Fibroblast of lung (primary cell): ENCODE measurements at regions not wholly inside any gene's neighbourhood (a gene's known extent, or its start where the extent isn't known, plus 50 kb on each side); places are given as distances from the start of the nearest gene placed in this dataset.

ENCODE experiments used
- DNase-seq, 2 donors: peaks; one replicate each; pipeline versions ENCODE4 v3.0.0 to v3.0.0-alpha.2; 2010; ENCODE audit warnings: low read depth in 2 of 2
- H2AFZ ChIP-seq: 2 replicates; pipeline ENCODE4 v1.5.1; 2012; ENCODE audit warnings: low read length, control low read depth, inconsistent platforms
- H3K27ac ChIP-seq: 2 replicates; pipeline ENCODE4 v1.5.1; 2011; ENCODE audit warnings: low read length, control low read depth; ENCODE audit not compliant: insufficient read depth
- H3K27me3 ChIP-seq: 2 replicates; pipeline ENCODE4 v1.5.1; 2011; ENCODE audit warnings: mild to moderate bottlenecking, low read length; ENCODE audit not compliant: control insufficient read depth, insufficient read depth
- H3K36me3 ChIP-seq: 2 replicates; pipeline ENCODE4 v1.5.1; 2011; ENCODE audit warnings: low read length; ENCODE audit not compliant: control insufficient read depth, insufficient read depth
- H3K4me1 ChIP-seq: 2 replicates; pipeline ENCODE4 v1.5.1; 2011; ENCODE audit warnings: low read length; ENCODE audit not compliant: control insufficient read depth, insufficient read depth; ENCODE audit errors: extremely low read depth
- H3K4me2 ChIP-seq: 2 replicates; pipeline ENCODE4 v1.5.1; 2011; ENCODE audit warnings: low read length, control low read depth; ENCODE audit not compliant: insufficient read depth; ENCODE audit errors: extremely low read depth
- H3K4me3 ChIP-seq, 4 experiments: fragments of 200-600 bp in 1 of 4; sonication (generic) in 1 of 4; replicated peaks in 1 of 4; 2 replicates each; pipeline ENCODE4 v1.5.1; 2011 to 2016; ENCODE audit warnings: low read length in 4 of 4, low read depth in 3 of 4, mild to moderate bottlenecking in 3 of 4, control low read depth in 2 of 4, inconsistent platforms in 1 of 4, mixed read lengths in 1 of 4; ENCODE audit not compliant: insufficient read depth in 1 of 4; ENCODE audit errors: control extremely low read depth in 1 of 4
- H3K79me2 ChIP-seq: 2 replicates; pipeline ENCODE4 v1.5.1; 2012; ENCODE audit warnings: mild to moderate bottlenecking, low read length, inconsistent platforms; ENCODE audit not compliant: control insufficient read depth, insufficient read depth
- H3K9ac ChIP-seq: 2 replicates; pipeline ENCODE4 v1.5.1; 2011; ENCODE audit warnings: mild to moderate bottlenecking, low read length, control low read depth; ENCODE audit not compliant: insufficient read depth
- H3K9me3 ChIP-seq: 2 replicates; pipeline ENCODE4 v1.5.1; 2012; ENCODE audit warnings: low read depth, low read length; ENCODE audit not compliant: control insufficient read depth, insufficient read depth
- H4K20me1 ChIP-seq: 2 replicates; pipeline ENCODE4 v1.5.1; 2011; ENCODE audit warnings: low read length; ENCODE audit not compliant: control insufficient read depth, insufficient read depth; ENCODE audit errors: extremely low read depth
- EZH2 ChIP-seq: IDR thresholded peaks from 2 replicates; pipeline ENCODE4 v1.5.1; 2012; ENCODE audit warnings: low read length, control low read depth, mild to moderate bottlenecking; ENCODE audit errors: missing control alignments
- TF ChIP-seq, protein P1 (sequence below), 2 donors: IDR thresholded peaks in 1 of 2; conservative IDR thresholded peaks in 1 of 2; 1 replicate in 1 of 2; 2 replicates in 1 of 2; pipeline ENCODE4 v1.5.1; 2011 to 2012; ENCODE audit warnings: low read length in 2 of 2, control low read depth in 1 of 2, inconsistent platforms in 1 of 2, low read depth in 1 of 2, mild to moderate bottlenecking in 1 of 2

DNA sequence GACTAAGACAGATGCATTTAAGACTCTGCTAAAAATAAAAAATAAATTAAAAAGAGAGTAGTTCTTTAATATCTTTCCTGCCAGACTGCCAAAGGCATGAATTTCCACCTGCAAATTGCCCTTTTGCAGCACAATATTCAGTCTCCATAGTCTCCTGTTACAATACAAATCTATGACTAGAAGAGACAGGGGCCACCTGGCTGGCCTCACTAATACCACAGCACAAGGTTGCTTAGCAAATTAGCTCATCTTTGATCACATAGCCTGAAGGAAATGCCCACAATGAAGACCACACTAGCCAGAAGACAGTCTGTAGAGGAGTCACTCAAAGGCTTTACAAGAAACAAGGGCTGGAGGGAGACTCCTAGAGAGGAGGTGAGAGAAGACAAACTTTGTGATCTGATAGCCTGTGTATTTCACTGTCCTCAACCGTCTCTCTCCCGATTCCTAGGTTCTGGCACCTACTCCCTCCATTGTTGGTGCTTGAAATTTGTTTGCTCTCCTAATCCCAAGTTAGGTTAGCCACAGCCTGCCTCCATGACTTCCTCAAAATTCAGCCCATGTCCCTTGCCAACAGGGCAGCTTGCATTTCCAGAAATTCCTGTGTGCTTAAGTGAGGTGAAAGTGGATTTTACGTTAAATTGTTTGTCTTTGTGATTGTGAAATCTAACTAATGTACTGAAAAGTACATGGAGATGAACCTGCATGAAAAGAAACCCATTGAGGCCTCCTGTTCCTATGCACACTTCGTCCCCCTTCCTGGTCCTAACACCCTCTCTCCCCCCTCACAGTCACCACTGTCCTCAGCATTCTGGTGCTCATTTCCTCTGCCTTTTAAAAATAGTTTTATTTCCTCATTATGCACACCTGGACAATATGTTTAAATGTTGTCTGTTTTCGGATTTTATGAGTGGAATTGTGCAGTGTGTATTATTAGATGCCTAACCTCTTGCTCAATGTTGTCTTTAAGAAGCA is 88.7 kb upstream of the PLXNC1 start:
- Histone ChIP-seq H3K79me2 (no peaks in the 10 kb centered on the region), H3K4me3 (no peak overlapping the region), H4K20me1 (no peaks in the 10 kb centered on the region), H3K9ac (no peak overlapping the region), H3K4me1 (no peaks in the 10 kb centered on the region), H3K9me3 (no peaks in the 10 kb centered on the region), H3K27me3 (no peaks in the 10 kb centered on the region), H3K36me3 (no peaks in the 10 kb centered on the region), H3K4me2 (no peak overlapping the region), H2AFZ (no peak overlapping the region), H3K27ac (no peak overlapping the region)
- TF ChIP-seq EZH2, result no peak
- TF ChIP-seq, protein P1, sequence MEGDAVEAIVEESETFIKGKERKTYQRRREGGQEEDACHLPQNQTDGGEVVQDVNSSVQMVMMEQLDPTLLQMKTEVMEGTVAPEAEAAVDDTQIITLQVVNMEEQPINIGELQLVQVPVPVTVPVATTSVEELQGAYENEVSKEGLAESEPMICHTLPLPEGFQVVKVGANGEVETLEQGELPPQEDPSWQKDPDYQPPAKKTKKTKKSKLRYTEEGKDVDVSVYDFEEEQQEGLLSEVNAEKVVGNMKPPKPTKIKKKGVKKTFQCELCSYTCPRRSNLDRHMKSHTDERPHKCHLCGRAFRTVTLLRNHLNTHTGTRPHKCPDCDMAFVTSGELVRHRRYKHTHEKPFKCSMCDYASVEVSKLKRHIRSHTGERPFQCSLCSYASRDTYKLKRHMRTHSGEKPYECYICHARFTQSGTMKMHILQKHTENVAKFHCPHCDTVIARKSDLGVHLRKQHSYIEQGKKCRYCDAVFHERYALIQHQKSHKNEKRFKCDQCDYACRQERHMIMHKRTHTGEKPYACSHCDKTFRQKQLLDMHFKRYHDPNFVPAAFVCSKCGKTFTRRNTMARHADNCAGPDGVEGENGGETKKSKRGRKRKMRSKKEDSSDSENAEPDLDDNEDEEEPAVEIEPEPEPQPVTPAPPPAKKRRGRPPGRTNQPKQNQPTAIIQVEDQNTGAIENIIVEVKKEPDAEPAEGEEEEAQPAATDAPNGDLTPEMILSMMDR (conservative IDR thresholded peaks at IDR 0.05 in 1 of 2, IDR thresholded peaks at IDR 0.05 in 1 of 2; ENCODE audit: low read depth in 1 of 2, low read length in 2 of 2), result no peak
- DNase-seq, result no peak

DNA sequence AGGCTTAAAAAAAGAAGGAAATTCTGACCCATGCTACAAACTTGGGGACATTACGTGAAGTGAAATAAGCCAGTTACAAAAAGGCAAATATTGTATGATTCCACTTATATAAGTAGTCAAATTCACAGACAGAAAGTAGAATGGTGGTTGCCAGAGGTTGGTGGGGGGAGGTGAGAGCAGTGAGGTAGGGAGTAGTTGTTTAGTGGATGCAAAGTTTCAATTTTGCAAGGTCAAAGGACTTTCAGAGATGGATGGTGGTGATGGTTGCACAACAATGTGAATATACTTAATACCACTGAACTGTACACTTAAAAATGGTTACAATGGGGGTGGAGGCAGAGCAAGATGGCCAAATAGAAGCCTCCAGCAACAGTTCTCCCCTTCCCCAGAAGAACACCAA is 86.2 kb upstream of the PLXNC1 start:
- Histone ChIP-seq H3K79me2 (no peaks in the 10 kb centered on the region), H3K4me1 (no peaks in the 10 kb centered on the region), H3K9me3 (no peaks in the 10 kb centered on the region), H3K9ac (no peak overlapping the region), H3K27me3 (no peaks in the 10 kb centered on the region), H3K36me3 (no peaks in the 10 kb centered on the region), H2AFZ (no peak overlapping the region), H4K20me1 (no peaks in the 10 kb centered on the region), H3K27ac (no peak overlapping the region), H3K4me2 (no peak overlapping the region), H3K4me3 (no peak overlapping the region)
- no peak for DNase-seq
- TF ChIP-seq, protein P1 (conservative IDR thresholded peaks at IDR 0.05 in 1 of 2, IDR thresholded peaks at IDR 0.05 in 1 of 2; ENCODE audit: low read depth in 1 of 2, low read length in 2 of 2), result no peak
- TF ChIP-seq EZH2, result no peak

DNA sequence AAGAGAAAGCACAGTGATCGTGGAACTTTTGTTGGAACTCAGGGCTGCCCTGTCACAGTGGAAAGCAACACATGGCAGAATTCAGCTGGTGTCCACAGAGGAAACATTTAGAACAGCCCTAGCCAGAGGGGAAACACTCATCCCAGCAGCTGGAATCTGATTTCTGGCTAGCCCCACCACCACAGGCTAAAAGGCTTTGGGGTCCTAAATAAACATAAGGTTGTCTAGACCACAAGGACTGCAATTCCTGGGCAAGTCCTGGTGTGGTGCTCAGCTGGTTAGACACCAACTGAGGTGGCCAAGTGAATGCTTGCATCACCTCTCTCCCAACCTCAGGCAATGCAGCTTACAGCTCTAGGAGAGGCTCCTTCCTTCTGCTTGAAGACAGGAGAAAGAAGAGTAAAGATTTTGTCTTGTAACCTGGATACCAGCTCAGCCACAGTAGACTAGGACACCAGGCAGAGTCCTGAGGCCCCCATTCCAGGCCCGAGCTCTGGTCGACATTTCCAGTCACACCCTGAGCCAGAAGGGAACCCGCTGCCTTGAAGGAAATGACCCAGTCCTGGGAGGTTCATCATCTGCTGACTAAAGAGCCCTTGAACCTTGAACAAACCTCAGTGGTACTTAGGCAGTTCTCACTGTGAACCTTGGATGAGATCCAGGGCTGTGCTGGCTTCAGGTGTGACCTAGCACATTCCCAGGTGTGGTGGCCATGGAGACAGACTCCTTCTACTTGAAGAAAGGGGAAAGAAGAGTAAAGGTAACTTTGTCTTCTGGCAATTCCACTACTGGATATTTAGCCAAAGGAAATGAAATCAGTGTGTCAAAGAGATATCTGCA is 85.4 kb upstream of the PLXNC1 start:
- Histone ChIP-seq H3K27me3 (no peaks in the 10 kb centered on the region), H3K79me2 (no peaks in the 10 kb centered on the region), H3K4me1 (no peaks in the 10 kb centered on the region), H3K36me3 (no peaks in the 10 kb centered on the region), H3K4me3 (no peak overlapping the region), H3K9me3 (no peaks in the 10 kb centered on the region), H4K20me1 (no peaks in the 10 kb centered on the region), H3K4me2 (no peak overlapping the region), H3K9ac (no peak overlapping the region), H3K27ac (no peak overlapping the region), H2AFZ (no peak overlapping the region)
- TF ChIP-seq, protein P1 (conservative IDR thresholded peaks at IDR 0.05 in 1 of 2, IDR thresholded peaks at IDR 0.05 in 1 of 2; ENCODE audit: low read depth in 1 of 2, low read length in 2 of 2), result no peak
- no peak for TF ChIP-seq EZH2
- no peak for DNase-seq
